HG03520 (cell line): ENCODE measurements at regions not wholly inside any gene's neighbourhood (a gene's known extent, or its start where the extent isn't known, plus 50 kb on each side); places are given as distances from the start of the nearest gene placed in this dataset.

Experiments
- ATAC-seq: cut with Tn5 transposase; IDR thresholded peaks from one replicate; pipeline ENCODE4 v1.9.1; 2021; ENCODE audit warnings: mild to moderate bottlenecking, moderate library complexity; ENCODE audit not compliant: unreplicated experiment

DNA sequence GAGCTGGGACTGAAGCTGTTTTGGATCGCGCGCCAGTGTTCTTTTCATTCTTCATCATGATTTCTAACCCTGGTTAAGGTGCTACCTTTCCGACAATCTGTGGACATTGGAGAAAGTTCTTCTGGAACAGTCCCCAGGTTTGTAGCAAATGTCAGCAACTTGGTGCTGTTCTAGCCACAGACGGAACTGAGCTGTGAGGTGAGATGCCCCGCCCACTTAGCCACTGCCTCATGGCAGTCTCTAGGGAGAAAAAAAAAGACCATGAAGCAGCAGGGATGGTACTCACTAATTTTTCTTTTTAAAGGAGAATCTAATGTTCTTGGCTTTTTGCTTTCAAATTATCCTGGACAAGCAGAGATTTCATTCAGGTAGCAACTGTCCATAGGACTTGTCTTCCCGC, 72.1 kb upstream of the STK32A start:
- no peak for ATAC-seq

- ATAC-seq = no peak
These were observed 67.3 kb upstream of the STK32A start for GRCh38 chr5:147167529-147167928.

DNA sequence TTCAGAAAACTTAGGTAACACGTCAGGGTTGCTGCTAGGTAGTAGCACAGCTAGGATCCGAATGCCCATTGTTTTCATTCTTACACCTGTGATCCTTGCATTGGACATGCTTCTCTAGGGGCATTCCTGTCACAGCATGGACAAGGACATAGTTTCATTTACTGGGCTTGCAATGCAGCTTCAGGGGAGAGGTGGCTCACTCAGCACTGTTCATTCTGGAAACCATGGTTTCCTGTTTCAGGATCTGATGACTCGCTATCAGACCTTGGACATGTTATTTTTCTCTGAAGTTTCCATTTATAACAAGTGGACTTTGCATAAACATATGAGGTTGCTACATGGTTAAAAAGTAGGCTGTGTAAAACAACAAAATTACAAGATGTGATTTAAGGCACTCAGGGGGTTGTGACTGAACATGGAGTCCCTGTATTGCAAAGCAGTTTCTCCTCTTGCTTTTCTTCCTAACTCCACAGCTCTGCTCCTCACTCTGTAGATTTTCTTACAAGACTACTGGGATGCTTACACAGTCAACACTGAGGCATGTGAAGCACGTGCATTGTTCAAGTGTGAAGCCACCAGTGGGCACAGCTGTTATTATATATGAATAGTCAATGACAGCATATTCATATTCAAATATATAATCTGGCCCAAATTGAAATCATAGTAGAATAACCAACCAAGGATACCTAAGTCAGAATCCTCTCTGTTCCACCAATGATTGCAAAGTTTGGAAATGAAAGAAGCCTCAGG, 66.1 kb upstream of the STK32A start:
- ATAC-seq = no peak

DNA sequence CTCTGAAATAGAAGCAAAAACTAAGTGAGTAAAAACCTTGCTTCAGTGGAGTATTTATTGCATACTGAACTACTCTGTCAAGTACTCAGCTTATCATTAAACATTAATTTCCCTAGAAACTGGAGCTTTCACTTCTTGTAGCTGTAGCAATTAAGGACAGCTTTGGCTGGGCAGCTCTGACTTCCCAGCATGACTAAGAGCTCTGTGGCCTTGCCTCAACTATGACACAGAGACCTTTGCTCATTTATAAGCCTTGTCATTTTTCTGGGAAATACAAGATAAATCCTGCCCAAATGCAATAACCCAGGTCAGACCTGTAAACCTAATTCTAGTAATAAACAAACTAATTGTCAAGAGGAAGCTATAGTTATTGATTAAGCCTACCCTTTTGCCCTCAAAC, 65.4 kb upstream of the STK32A start:
- ATAC-seq = peak; percentile 52

DNA sequence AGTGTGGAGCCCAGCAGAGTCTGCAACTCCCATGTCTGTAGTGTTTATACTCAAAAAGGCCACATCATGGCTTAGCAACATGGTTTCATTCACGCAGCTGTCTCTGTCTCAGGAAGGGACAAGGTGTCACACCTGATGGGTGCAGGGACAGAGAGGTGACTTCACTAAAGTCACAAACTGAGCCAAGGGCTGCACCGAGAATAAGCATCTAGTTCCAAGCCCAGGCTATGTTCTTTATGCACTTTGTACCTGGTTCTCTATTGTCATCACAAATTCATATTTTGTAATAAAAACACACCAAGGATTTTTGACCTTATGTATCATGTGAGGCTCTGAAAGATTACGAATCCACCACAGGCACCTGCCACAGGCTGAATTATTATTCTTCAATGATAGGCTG, 64.9 kb upstream of the STK32A start:
- peak; percentile 9 for ATAC-seq

GRCh38 chr5:147170603-147171002, 64.2 kb upstream of the STK32A start:
- ATAC-seq = peak; percentile 62

DNA sequence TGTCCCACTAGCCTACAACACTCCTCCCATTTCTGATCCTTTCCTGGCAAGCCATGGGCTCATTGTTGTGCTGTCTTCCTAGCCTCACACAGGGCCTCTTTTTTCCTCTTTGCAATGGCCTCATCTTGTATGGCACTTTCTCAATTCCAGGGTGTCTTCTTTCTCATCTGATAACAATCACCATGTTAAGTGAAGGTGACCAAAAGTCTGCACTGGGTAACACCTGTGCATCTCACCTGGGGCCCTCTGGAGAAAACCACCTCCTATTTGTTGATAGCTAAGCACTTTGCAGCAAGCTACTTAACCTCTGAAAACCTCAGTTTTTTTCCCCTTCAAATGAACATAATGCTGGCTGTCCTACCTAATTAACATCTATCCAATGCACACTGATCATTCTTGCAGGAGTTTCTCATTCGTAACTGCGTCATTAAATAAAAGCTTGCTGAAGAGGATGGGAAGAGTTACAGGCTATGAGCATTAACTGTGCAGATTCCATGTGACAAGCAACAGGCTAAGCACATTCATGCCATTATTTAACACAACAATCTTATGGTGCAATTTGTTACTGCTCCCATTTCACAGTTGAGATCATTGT, 60.1 kb upstream of the STK32A start:
- ATAC-seq = no peak

- no peak for ATAC-seq
These were observed 59.2 kb upstream of the STK32A start for GRCh38 chr5:147175516-147176097.

DNA sequence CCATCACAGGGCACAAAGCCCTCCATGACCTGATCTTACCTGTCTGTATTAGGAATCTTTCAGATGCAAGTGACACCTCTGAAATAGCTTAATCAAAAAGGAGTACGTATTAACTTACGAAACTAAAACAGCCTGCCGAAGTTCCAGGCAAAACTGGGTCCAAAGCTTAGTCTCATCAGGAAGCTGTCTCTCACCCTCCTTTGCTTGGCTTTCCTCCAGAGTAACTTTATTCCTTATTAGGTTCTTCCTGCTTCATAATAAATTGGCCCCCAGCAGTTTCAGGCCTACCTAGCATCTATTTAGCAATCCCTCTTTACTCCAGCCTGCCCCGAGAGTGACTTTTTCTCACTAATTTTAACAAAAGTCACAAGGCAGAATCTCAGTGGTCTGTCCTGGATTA, 58.4 kb upstream of the STK32A start:
- ATAC-seq = no peak

GRCh38 chr5:147177125-147177840, 57.5 kb upstream of the STK32A start:
- ATAC-seq = no peak

- no peak for ATAC-seq
These were observed 55.2 kb upstream of the STK32A start for GRCh38 chr5:147179562-147180147.

DNA sequence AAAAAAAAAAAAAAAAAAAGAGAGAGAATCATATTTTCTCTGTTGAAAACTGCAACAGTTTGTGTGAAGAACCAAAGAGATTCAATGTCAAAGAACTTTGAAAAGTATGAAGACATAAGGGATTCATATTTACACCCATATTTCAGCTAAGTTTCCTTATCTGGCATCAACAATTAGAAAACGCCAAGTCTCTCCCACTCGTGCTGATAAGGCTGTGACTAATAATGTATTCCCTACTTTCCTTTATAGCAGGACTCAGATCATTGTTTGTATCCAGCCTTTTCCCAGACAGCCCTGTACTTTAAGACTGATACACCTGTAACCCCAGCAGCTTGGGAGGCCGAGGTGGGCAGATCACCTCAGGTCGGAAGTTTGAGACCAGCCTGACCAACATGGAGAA, 54.1 kb upstream of the STK32A start:
- ATAC-seq = no peak
